Activated T-cell treated with anti-CD3 and anti-CD28 coated beads, Interleukin-2, amount 50 U/mL, for 72 hours (primary cell): ENCODE measurements at regions not wholly inside any gene's neighbourhood (a gene's known extent, or its start where the extent isn't known, plus 50 kb on each side); places are given as distances from the start of the nearest gene placed in this dataset.

Source experiments
- ATAC-seq, 2 donors: fragments of 150-1000 bp; cut with Tn5 transposase; replicated peaks in 1 of 2; 2 replicates each; pipeline ENCODE4 v1.10.0; 2021; ENCODE audit warnings: moderate library complexity in 2 of 2, mild to moderate bottlenecking in 1 of 2
- DNase-seq, 2 donors: peaks; one replicate each; pipeline ENCODE4 v3.0.0; 2021 to 2022; ENCODE audit warnings: mixed read lengths in 1 of 2
- H3K27ac Mint-ChIP-seq: one replicate; pipeline ENCODE4 v1.8.0; 2022; ENCODE audit warnings: mild to moderate bottlenecking, moderate library complexity, mixed read lengths
- H3K27me3 Mint-ChIP-seq: one replicate; pipeline ENCODE4 v1.8.0; 2022; ENCODE audit warnings: low read depth, mixed read lengths
- H3K36me3 Mint-ChIP-seq, 2 donors: one replicate each; pipeline ENCODE4 v1.8.0; 2022; ENCODE audit warnings: mixed read lengths in 2 of 2, mild to moderate bottlenecking in 1 of 2; ENCODE audit not compliant: insufficient read depth in 2 of 2
- H3K4me1 Mint-ChIP-seq: one replicate; pipeline ENCODE4 v1.8.0; 2022; ENCODE audit warnings: low read depth, mixed read lengths
- H3K4me3 Mint-ChIP-seq, 2 donors: one replicate each; pipeline ENCODE4 v1.8.0; 2022; ENCODE audit warnings: mild to moderate bottlenecking in 2 of 2, mixed read lengths in 2 of 2, moderate library complexity in 2 of 2
- H3K9me3 Mint-ChIP-seq, 2 donors: one replicate each; pipeline ENCODE4 v1.8.0; 2022; ENCODE audit warnings: mixed read lengths in 2 of 2

DNA sequence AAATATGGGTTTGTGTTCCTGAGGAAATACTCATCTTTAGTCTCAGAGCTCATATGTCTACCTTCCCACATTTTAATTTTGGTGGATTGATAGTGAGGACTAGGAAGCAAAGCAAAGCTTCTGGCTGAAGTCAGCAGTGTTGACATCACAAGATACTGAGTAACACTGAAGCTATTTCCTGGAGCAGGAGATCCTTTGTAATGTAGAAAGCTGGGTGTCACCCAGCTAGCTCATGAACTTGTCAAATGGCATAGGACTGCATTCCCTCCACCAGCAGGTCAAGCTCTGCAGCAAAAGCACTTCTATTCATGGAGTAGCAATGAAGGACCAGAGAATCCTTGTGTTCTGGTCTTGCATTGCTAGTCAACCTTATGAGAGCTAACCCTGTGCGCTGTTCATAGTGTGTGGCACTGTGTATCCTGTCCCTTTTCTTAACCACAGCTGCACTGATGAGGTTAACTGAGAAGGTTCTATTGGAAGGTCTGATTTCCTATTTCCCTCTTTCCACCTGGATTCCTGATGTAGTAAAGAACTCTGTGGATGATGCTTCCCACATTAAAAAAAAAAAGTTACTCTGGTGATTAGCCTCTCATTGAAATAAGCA, 94.8 kb upstream of the ZNF804B start:
- no peaks in the 10 kb centered on the region for H3K36me3 Mint-ChIP-seq
- H3K4me1 Mint-ChIP-seq: no peaks in the 10 kb centered on the region
- no peak overlapping the region for H3K4me3 Mint-ChIP-seq
- H3K9me3 Mint-ChIP-seq: peaks cover 0 to 5% of the 10 kb centered on the region in 2 donors
- no peak for DNase-seq
- no peak for ATAC-seq
- H3K27ac Mint-ChIP-seq: no peak overlapping the region
- H3K27me3 Mint-ChIP-seq: no peaks in the 10 kb centered on the region

DNA sequence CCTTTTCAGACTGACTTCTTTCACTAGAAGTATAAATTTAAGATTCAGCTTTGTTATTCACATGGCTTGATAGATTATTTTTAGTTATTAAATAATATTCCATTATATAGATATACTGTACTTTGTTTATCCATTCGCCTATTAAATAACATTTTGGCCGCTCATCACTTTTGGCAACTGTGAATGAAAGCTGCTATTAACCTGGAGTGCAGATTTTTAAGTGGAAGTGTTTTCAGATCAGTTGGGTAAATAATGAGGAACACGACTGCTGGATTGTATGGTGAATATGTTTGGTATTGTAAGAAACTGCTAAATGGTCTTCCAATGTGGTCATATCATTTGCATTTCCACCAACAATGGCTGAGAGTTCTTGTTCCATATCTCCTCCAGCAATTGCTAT, 97.6 kb upstream of the ZNF804B start:
- ATAC-seq (no peak), DNase-seq (no peak)
- H3K4me3 Mint-ChIP-seq: no peak overlapping the region
- peaks cover 0 to 3% of the 10 kb centered on the region in 2 donors for H3K9me3 Mint-ChIP-seq
- H3K27ac Mint-ChIP-seq: no peak overlapping the region
- no peaks in the 10 kb centered on the region for H3K27me3 Mint-ChIP-seq
- no peaks in the 10 kb centered on the region for H3K36me3 Mint-ChIP-seq
- no peaks in the 10 kb centered on the region for H3K4me1 Mint-ChIP-seq

DNA sequence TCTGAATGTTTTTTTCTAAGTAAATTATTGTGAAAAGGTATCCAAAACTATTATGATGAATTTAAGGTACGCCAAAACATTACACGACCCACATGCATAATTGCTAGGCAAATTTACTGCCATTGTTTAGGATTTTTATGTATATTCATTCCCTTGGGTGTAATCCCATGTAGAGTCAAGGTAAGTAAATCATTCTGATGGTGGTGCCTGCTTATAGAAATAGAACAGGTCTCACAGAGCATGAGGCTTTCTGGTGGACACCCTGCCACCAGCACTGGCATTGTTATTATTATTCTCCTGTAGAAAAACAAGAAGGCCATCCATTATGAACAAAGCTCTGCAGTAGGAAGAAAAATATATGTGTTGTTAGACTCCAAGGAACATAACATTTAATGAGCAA, 111.7 kb upstream of the ZNF804B start:
- no peaks in the 10 kb centered on the region for H3K36me3 Mint-ChIP-seq
- H3K4me3 Mint-ChIP-seq: no peak overlapping the region
- no peak overlapping the region for H3K27ac Mint-ChIP-seq
- H3K9me3 Mint-ChIP-seq: peaks cover 6% of the 10 kb centered on the region in 2 donors
- DNase-seq (no peak), ATAC-seq (no peak)
- H3K27me3 Mint-ChIP-seq: no peaks in the 10 kb centered on the region
- no peaks in the 10 kb centered on the region for H3K4me1 Mint-ChIP-seq

DNA sequence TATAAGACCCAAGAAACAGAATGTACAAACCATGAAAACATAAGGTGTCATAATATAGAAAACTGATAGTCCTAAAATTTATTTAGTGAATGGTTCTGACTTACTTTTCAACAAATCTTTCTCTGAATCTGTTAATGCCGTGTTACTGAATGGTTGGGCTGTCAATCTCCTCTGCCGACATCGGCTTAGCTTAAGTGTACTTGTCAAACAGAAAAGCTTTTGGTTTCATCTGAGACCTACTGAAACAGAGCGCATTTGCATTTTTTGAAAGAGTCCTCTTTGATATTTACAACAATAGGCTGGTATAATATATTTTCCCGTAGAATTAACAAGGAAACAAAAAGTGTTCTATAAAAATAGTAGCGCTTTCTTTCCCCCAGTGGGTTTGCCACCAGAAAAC, 120.9 kb upstream of the ZNF804B start:
- no peak for DNase-seq
- no peak for ATAC-seq
- H3K36me3 Mint-ChIP-seq: no peaks in the 10 kb centered on the region
- H3K27me3 Mint-ChIP-seq: no peaks in the 10 kb centered on the region
- no peak overlapping the region for H3K4me3 Mint-ChIP-seq
- H3K4me1 Mint-ChIP-seq: no peaks in the 10 kb centered on the region
- no peak overlapping the region for H3K27ac Mint-ChIP-seq
- H3K9me3 Mint-ChIP-seq: no peaks in the 10 kb centered on the region

DNA sequence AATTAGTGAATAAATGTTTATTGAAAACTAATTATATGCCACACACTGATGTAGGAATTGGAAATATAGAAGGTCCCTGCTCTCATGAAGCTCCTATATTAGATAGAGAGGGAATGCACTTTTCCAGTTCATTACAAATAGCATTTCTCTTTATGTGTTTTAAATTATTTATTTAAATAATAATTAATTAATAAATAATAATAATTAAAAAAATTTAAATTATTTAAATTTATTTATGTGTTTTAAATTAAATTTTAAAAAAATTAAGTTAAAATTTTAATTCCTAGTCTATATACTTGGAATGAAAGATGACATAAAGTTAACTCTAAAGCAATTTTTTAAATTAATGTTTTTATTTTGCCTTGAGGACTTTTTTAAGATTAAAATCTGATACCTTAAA, 121.7 kb upstream of the ZNF804B start:
- H3K27ac Mint-ChIP-seq: no peak overlapping the region
- no peaks in the 10 kb centered on the region for H3K36me3 Mint-ChIP-seq
- H3K9me3 Mint-ChIP-seq: no peaks in the 10 kb centered on the region
- no peak overlapping the region for H3K4me3 Mint-ChIP-seq
- H3K27me3 Mint-ChIP-seq: no peaks in the 10 kb centered on the region
- DNase-seq (no peak), ATAC-seq (no peak)
- H3K4me1 Mint-ChIP-seq: no peaks in the 10 kb centered on the region

DNA sequence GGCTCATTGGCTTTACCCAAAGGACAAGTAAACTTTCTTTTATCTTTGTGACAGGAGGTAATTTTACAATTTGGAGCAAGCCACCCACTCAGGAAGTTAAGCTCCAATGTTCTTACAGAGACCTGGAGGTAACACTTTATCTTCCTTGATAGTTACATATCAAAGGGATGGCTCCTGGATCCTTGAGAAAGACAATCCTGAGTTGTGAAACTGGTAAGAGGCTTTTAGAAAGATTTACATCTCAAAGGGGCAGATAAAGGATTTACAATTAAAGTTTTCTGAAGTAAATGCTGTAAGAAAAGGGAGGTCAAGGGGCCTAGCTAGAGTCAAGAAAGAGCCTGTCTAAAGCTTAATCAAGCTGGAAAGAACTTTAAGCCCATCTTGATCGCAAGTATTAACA, 124.4 kb upstream of the ZNF804B start:
- Mint-ChIP-seq H3K27me3 (no peaks in the 10 kb centered on the region), H3K36me3 (no peaks in the 10 kb centered on the region), H3K27ac (no peak overlapping the region), H3K4me1 (no peaks in the 10 kb centered on the region), H3K4me3 (no peak overlapping the region), H3K9me3 (peaks cover 0 to 4% of the 10 kb centered on the region in 2 donors)
- ATAC-seq: no peak
- DNase-seq: no peak

DNA sequence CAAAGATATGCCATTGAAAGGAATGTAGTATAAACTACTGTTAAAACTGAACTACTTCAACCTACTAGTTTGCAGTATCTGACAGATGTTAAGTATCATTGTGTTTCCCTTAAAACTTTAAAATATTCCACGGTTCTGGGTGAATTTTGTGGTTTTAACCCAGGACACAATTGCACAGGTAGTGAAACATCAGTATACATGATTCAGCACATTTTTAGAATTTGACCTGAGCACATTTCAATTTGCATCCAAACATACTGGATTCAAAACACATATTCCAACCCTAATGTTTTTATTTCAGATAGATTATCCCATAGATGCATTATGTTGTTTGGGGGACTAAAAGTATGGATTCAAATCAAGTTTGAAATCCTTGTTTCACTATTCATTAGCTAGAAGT, 129.9 kb upstream of the ZNF804B start:
- Mint-ChIP-seq H3K4me1 (no peaks in the 10 kb centered on the region), H3K27me3 (no peaks in the 10 kb centered on the region), H3K27ac (no peak overlapping the region), H3K9me3 (peaks cover 0 to 5% of the 10 kb centered on the region in 2 donors), H3K36me3 (no peaks in the 10 kb centered on the region), H3K4me3 (no peak overlapping the region)
- no peak for ATAC-seq
- DNase-seq: no peak

DNA sequence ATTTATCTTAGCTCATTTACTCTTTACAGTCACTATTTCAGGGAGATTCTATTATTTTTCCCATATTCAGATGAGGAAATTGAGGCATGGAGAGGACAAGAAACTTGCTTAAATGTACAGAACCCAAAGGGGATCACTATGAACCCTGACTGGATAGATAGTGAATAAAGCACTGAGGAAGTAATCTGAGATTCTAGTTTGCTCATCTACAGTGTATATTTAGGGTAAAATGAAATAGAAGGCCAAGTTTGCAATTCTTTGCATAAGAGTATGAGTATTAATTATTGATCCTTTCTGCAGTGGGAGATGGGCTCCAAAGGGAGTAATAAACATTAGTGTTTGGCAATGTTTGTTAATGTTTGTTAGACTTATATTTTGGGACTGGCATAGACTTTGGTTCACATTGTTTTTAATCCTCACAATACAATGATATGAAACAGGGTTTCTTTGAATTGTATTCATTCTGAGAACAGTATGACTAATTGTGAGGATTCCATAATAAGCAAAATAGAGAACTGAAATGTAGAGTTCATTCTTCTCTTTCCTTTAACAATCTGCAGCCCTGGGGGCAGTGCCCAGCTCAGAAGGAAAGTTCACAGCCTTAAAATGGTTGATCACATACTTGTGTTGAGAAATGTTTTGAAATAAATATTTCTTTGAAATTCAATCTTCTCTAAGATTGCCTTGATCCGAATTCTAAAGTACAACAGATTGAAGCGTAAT, 131.0 kb upstream of the ZNF804B start:
- DNase-seq: no peak
- Mint-ChIP-seq H3K4me3 (no peak overlapping the region), H3K36me3 (no peaks in the 10 kb centered on the region), H3K27ac (no peak overlapping the region), H3K4me1 (no peaks in the 10 kb centered on the region), H3K9me3 (peaks cover 0 to 5% of the 10 kb centered on the region in 2 donors), H3K27me3 (no peaks in the 10 kb centered on the region)
- ATAC-seq: no peak

DNA sequence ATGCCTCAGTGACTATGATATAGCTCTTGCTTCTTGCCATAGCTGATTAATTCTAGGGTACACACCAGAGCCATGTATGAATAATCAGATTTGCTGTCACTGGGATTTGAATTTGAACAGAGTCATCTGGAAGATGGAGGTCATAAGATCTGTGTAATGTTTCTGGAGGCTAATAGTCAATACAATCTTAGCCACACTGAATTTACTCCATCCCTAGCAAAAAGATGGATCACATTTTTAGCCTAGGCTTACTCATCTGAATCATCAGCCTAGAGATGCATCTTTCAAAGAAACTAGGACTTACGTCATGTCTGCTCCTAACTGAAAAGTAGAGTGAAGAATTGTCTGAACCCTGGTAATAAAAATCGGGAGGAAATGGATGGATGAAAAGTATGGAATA, 142.3 kb upstream of the ZNF804B start:
- Mint-ChIP-seq H3K27me3 (no peaks in the 10 kb centered on the region), H3K36me3 (no peaks in the 10 kb centered on the region), H3K4me1 (no peaks in the 10 kb centered on the region), H3K27ac (no peak overlapping the region), H3K9me3 (peaks cover 2 to 6% of the 10 kb centered on the region in 2 donors), H3K4me3 (no peak overlapping the region)
- no peak for DNase-seq
- no peak for ATAC-seq

DNA sequence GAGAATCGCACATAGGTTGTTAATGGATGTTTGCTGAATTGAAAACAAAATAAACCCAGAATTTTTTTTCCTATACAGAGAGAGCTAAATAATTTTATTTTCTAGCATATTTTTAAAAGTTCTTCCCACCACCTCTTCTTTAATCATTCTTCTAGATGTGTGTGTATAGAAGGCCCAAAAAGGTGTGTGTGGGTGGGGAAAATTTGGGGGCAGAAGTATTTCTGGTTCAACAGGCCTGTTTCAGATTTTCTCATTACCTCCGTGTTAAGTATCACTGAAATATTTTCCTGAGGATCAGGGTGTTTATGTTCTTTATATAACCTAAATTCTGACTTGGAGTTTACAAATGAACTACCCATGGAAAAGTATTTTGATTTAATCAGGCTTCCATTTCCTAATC, 144.2 kb upstream of the ZNF804B start:
- ATAC-seq: no peak
- no peaks in the 10 kb centered on the region for H3K27me3 Mint-ChIP-seq
- no peak for DNase-seq
- no peaks in the 10 kb centered on the region for H3K4me1 Mint-ChIP-seq
- H3K36me3 Mint-ChIP-seq: no peaks in the 10 kb centered on the region
- H3K4me3 Mint-ChIP-seq: no peak overlapping the region
- no peak overlapping the region for H3K27ac Mint-ChIP-seq
- peaks cover 2% of the 10 kb centered on the region in 2 donors for H3K9me3 Mint-ChIP-seq

DNA sequence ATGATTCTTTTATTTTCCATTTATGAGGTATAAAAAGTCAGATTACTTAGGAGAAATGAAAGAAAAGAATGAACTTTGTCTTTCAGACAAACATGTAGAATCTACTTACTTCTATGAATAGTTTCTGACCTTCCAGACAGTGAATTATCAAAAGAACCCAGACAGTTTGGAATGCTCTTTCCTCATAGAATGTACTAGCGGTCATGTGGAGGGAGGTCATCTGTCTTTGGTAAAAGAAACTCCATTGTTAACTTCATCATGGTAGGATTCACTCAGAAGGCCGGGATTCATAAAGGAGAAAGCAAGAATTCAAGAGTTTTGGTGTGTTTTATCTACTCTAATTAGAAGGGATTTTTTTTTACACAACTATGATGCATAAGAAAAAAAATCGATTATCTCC, 144.8 kb upstream of the ZNF804B start:
- ATAC-seq: no peak
- no peaks in the 10 kb centered on the region for H3K4me1 Mint-ChIP-seq
- H3K27ac Mint-ChIP-seq: no peak overlapping the region
- no peak for DNase-seq
- H3K27me3 Mint-ChIP-seq: no peaks in the 10 kb centered on the region
- H3K36me3 Mint-ChIP-seq: no peaks in the 10 kb centered on the region
- peaks cover 2% of the 10 kb centered on the region in 2 donors for H3K9me3 Mint-ChIP-seq
- no peak overlapping the region for H3K4me3 Mint-ChIP-seq

DNA sequence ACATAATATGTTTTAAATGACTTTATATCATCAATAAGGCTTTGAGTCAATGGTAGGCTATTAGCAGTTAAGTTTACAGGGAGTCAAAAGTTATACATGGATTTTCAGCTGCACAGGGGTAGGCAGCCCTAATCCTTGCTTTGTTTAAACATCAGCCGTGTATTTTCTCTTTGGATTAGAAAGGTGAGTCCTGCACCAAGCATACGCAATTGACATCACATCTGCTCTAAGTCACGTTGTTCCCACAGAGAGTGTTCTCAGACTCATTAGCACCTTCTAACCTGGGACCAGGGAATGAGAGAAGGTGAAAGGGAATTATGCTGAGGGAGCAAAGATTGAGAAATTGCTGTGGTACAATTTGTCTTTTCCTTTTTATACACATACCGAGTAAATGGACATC, 148.6 kb upstream of the ZNF804B start:
- Mint-ChIP-seq H3K27me3 (no peaks in the 10 kb centered on the region), H3K4me3 (no peak overlapping the region), H3K9me3 (peaks cover 2% of the 10 kb centered on the region in 2 donors), H3K27ac (no peak overlapping the region), H3K36me3 (no peaks in the 10 kb centered on the region), H3K4me1 (no peaks in the 10 kb centered on the region)
- ATAC-seq: no peak
- DNase-seq: no peak

DNA sequence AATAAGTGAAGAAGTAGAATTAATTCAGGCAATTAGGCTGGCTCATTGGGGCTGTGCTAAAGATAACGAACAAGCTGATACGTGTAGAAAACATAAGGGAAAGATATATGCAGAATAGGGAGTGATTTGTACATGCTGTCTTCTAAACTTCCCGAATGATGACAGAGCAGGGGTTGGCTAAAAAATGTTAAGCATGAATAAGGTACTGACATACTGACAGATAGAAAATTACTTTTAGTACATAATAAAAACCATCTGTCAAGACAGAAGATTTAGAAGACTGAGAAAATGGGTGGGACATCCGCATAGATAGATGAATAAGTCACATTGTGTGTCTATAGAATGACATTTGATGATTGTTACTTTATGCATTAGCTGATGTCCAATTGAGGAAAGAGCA, 158.8 kb upstream of the ZNF804B start:
- no peaks in the 10 kb centered on the region for H3K27me3 Mint-ChIP-seq
- peaks cover 0 to 3% of the 10 kb centered on the region in 2 donors for H3K9me3 Mint-ChIP-seq
- no peaks in the 10 kb centered on the region for H3K4me1 Mint-ChIP-seq
- H3K4me3 Mint-ChIP-seq: no peak overlapping the region
- no peak for ATAC-seq
- no peak overlapping the region for H3K27ac Mint-ChIP-seq
- H3K36me3 Mint-ChIP-seq: no peaks in the 10 kb centered on the region
- DNase-seq: no peak

DNA sequence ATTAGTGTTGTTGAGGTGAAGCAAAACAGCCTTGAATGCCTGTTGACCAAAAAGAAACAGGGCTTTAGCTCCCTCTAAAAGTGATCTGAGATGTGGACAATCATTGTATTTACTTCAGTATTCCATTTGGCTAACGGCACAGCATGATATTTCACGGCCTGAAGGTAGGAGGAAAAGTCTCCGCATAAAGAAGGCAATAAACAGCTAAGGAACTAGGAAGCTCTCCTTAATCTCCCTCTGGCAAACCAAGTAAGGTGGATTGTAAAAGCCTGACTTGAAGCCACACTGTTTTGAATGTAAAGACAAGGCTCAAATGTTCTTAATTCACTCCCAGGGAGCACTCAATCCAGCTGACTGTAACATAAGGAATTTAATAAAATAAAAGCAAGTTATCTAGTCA, 160.0 kb upstream of the ZNF804B start:
- no peaks in the 10 kb centered on the region for H3K27me3 Mint-ChIP-seq
- ATAC-seq (no peak), DNase-seq (no peak)
- H3K4me1 Mint-ChIP-seq: no peaks in the 10 kb centered on the region
- peaks cover 3 to 5% of the 10 kb centered on the region in 2 donors for H3K9me3 Mint-ChIP-seq
- H3K27ac Mint-ChIP-seq: no peak overlapping the region
- H3K4me3 Mint-ChIP-seq: no peak overlapping the region
- no peaks in the 10 kb centered on the region for H3K36me3 Mint-ChIP-seq
